SU-DHL-6 (cell line): ENCODE measurements at regions not wholly inside any gene's neighbourhood (a gene's known extent, or its start where the extent isn't known, plus 50 kb on each side); places are given as distances from the start of the nearest gene placed in this dataset.

ENCODE experiments used
- H2AFZ ChIP-seq: fragments of 200-600 bp; sonication (generic); 2 replicates; pipeline ENCODE4 v1.6.1; 2014; ENCODE audit warnings: low read depth, mild to moderate bottlenecking, moderate library complexity, mixed read lengths, antibody characterized with exemption, low read length; ENCODE audit not compliant: severe bottlenecking
- H3F3A ChIP-seq: fragments of 200-600 bp; shearing (Covaris generic); 2 replicates; pipeline ENCODE4 v1.6.0; 2016; ENCODE audit warnings: antibody characterized with exemption, mild to moderate bottlenecking; ENCODE audit not compliant: insufficient read depth
- H3K27ac ChIP-seq: fragments of 200-600 bp; sonication (generic); 2 replicates; pipeline ENCODE4 v1.5.1; 2016; ENCODE audit warnings: low read depth, mild to moderate bottlenecking, low read length, moderate library complexity, mixed read lengths
- H3K27me3 ChIP-seq: fragments of 200-600 bp; sonication (generic), shearing (Covaris generic); 2 replicates; pipeline ENCODE4 v1.6.0; 2014; ENCODE audit warnings: mild to moderate bottlenecking, low read length
- H3K36me3 ChIP-seq: fragments of 200-600 bp; sonication (generic); 2 replicates; pipeline ENCODE4 v1.6.1; 2014; ENCODE audit warnings: mild to moderate bottlenecking, low read length, mixed read lengths
- H3K4me2 ChIP-seq: fragments of 300-600, 200-600 bp; shearing (Covaris generic), sonication (generic); 2 replicates; pipeline ENCODE4 v1.6.0; 2014; ENCODE audit warnings: low read length, low read depth, mild to moderate bottlenecking; ENCODE audit not compliant: poor library complexity, severe bottlenecking
- H3K4me3 ChIP-seq: fragments of 200-600 bp; sonication (generic); 2 replicates; pipeline ENCODE4 v1.5.1; 2014; ENCODE audit warnings: antibody characterized with exemption, low read length, mild to moderate bottlenecking, mixed read lengths; ENCODE audit not compliant: insufficient read depth, poor library complexity, severe bottlenecking
- H3K79me2 ChIP-seq: fragments of 200-600 bp; sonication (generic); 2 replicates; pipeline ENCODE4 v1.6.1; 2014; ENCODE audit warnings: mild to moderate bottlenecking, low read length, moderate library complexity; ENCODE audit not compliant: insufficient read depth
- H3K9ac ChIP-seq: fragments of 200-600 bp; sonication (generic); 2 replicates; pipeline ENCODE4 v1.7.0; 2014; ENCODE audit warnings: mild to moderate bottlenecking, low read length
- H3K9me2 ChIP-seq: fragments of 200-600 bp; sonication (generic); replicated peaks from 2 replicates; pipeline ENCODE4 v1.6.1; 2014; ENCODE audit warnings: low read length; ENCODE audit not compliant: insufficient read depth
- H3K9me3 ChIP-seq: fragments of 200-600 bp; sonication (generic); 2 replicates; pipeline ENCODE4 v1.6.1; 2014; ENCODE audit warnings: low read length, mixed read lengths; ENCODE audit not compliant: insufficient read depth
- H4K20me1 ChIP-seq: fragments of 200-600 bp; sonication (generic); 2 replicates; pipeline ENCODE4 v1.6.1; 2014; ENCODE audit warnings: low read depth, mild to moderate bottlenecking, antibody characterized with exemption, low read length, moderate library complexity, mixed read lengths
- EZH2phosphoT487 ChIP-seq: fragments of 200-600 bp; sonication (generic), shearing (Covaris generic); conservative IDR thresholded peaks from 2 replicates; pipeline ENCODE4 v1.6.1; 2018; ENCODE audit warnings: mild to moderate bottlenecking, antibody characterized with exemption, low read length, moderate library complexity, mixed read lengths
- TF ChIP-seq, protein P1 (sequence below): fragments of 200-600 bp; sonication (generic); IDR thresholded peaks from one replicate; pipeline ENCODE4 v1.5.1; 2017; ENCODE audit warnings: antibody characterized with exemption, mild to moderate bottlenecking, low read length, moderate library complexity; ENCODE audit not compliant: insufficient read depth, poor library complexity, severe bottlenecking

DNA sequence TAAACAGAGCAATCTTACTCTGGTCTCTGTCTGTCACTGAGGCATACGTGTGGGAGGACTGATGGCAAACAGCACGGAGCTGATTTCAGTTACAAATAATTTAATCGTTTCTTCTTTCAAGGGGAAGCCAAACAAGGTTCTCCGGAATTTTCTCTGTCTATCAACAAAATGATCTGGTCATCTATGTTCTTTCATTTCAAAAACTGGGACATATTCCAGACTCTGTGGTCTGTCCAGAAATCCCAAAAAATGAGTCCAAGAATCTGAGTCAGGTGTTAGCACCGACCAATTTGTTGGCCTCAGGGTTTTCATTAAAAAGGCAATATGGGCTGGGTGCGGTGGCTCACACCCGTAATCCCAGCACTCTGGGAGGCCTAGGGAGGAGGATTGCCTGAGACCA is 69.9 kb upstream of the ZNF608 start:
- H3K4me2 ChIP-seq = no peak overlapping the region
- H3K27me3 ChIP-seq = no peaks in the 10 kb centered on the region
- no peak overlapping the region for H3K4me3 ChIP-seq
- no peaks in the 10 kb centered on the region for H3K79me2 ChIP-seq
- H3K9me3 ChIP-seq = no peaks in the 10 kb centered on the region
- H3K27ac ChIP-seq = no peak overlapping the region
- H3F3A ChIP-seq = no peaks in the 10 kb centered on the region
- no peaks in the 10 kb centered on the region for H3K9me2 ChIP-seq
- no peaks in the 10 kb centered on the region for H4K20me1 ChIP-seq
- no peak overlapping the region for H3K9ac ChIP-seq
- H2AFZ ChIP-seq = no peak overlapping the region
- H3K36me3 ChIP-seq = no peaks in the 10 kb centered on the region
- no peak for TF ChIP-seq EZH2phosphoT487
- TF ChIP-seq, protein P1, sequence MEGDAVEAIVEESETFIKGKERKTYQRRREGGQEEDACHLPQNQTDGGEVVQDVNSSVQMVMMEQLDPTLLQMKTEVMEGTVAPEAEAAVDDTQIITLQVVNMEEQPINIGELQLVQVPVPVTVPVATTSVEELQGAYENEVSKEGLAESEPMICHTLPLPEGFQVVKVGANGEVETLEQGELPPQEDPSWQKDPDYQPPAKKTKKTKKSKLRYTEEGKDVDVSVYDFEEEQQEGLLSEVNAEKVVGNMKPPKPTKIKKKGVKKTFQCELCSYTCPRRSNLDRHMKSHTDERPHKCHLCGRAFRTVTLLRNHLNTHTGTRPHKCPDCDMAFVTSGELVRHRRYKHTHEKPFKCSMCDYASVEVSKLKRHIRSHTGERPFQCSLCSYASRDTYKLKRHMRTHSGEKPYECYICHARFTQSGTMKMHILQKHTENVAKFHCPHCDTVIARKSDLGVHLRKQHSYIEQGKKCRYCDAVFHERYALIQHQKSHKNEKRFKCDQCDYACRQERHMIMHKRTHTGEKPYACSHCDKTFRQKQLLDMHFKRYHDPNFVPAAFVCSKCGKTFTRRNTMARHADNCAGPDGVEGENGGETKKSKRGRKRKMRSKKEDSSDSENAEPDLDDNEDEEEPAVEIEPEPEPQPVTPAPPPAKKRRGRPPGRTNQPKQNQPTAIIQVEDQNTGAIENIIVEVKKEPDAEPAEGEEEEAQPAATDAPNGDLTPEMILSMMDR = no peak

DNA sequence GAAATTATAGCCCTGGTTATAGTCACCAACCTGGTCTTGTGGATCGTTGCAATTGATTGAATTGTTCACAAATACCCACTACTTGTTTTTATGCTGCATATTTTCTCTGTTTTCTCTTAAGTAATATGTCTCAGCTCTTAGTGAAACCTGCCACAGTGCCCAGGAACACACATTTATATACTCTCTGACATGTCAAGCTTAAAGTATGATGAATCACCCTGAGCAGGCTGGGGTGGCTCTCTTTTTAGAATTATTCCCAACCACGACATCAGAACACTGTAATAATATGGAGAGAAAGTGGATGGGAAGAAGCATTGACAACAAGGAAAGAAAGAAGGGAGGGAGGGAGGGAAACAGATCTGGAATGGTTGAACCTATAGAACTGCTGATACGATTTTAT is 72.8 kb upstream of the ZNF608 start:
- Histone ChIP-seq H3K9me3 (no peaks in the 10 kb centered on the region), H3K4me3 (no peak overlapping the region), H3K27me3 (no peaks in the 10 kb centered on the region), H3K4me2 (no peak overlapping the region), H3K9ac (no peak overlapping the region), H3K79me2 (no peaks in the 10 kb centered on the region), H2AFZ (no peak overlapping the region), H4K20me1 (no peaks in the 10 kb centered on the region), H3K36me3 (no peaks in the 10 kb centered on the region), H3K27ac (no peak overlapping the region), H3F3A (no peaks in the 10 kb centered on the region; the same call in 1 of the 2 replicates), H3K9me2 (no peaks in the 10 kb centered on the region)
- TF ChIP-seq, protein P1 = no peak
- TF ChIP-seq EZH2phosphoT487 = no peak

DNA sequence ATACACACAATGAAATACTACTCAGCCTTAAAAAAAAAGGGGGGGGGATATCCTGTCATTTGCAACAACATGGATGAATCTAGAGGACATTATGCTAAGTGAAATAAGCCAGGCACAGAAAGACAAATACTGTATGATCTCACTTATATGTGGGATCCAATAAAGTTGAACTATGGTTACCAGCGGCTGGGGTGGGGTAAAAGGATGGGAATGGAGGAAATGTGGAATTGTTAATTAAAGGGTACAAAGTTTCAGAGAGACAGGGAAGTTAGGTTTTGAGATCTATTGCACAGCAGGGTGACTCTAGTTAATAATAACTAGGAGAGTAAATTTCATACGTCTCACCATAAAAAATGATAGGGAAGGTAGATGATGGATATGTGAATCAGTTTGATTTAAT is 76.2 kb upstream of the ZNF608 start:
- TF ChIP-seq, protein P1 = no peak
- no peak for TF ChIP-seq EZH2phosphoT487
- Histone ChIP-seq H3K4me3 (no peak overlapping the region), H3K9me2 (no peaks in the 10 kb centered on the region), H4K20me1 (no peaks in the 10 kb centered on the region), H3K9me3 (no peaks in the 10 kb centered on the region), H3K27me3 (no peaks in the 10 kb centered on the region), H3K9ac (no peak overlapping the region), H3F3A (peaks cover 26% of the 10 kb centered on the region), H3K36me3 (no peaks in the 10 kb centered on the region), H2AFZ (no peak overlapping the region), H3K79me2 (no peaks in the 10 kb centered on the region), H3K27ac (no peak overlapping the region), H3K4me2 (no peak overlapping the region)
